Activated CD4-positive, alpha-beta T cell treated with anti-CD3 and anti-CD28 coated beads, Interleukin-10, Interleukin-2, amounts not matched to agents 100 ng/mL and 50 ng/mL, durations not matched to agents 16 hours and 8 hours (primary cell): ENCODE measurements at regions not wholly inside any gene's neighbourhood (a gene's known extent, or its start where the extent isn't known, plus 50 kb on each side); places are given as distances from the start of the nearest gene placed in this dataset.
A peak's percentile ranks its signal among the peaks of the same experiment; 100 is the strongest.
"Not testable (repeated sequence)": the region's sequence is repeated elsewhere in the genome, so short reads cannot be mapped to it uniquely, and the experiment has no call there.

Source experiments
- DNase-seq: peaks from one replicate; pipeline ENCODE4 v3.0.0-alpha.2; 2020

DNA sequence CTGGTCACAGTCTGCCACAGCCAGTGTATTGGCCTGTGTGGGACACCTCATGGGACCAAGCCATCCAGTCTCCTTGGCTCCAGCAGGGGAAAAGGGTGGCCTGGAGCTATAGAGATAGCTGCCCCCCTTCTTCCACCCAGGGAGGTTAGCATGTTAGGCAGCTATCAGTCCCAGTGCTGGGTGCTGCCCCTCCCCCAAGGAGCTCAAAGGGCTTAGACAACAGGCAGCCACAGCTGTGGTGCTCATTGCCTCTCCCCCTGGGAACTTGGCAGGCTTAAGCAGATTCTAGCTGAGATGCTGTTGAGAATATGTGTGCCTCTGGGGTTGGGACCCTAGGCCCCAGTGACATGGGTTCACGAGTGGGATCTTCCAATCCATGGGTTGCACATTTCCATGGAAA lies 226.0 kb upstream of the PTGER4 start:
- DNase-seq, result no peak

DNA sequence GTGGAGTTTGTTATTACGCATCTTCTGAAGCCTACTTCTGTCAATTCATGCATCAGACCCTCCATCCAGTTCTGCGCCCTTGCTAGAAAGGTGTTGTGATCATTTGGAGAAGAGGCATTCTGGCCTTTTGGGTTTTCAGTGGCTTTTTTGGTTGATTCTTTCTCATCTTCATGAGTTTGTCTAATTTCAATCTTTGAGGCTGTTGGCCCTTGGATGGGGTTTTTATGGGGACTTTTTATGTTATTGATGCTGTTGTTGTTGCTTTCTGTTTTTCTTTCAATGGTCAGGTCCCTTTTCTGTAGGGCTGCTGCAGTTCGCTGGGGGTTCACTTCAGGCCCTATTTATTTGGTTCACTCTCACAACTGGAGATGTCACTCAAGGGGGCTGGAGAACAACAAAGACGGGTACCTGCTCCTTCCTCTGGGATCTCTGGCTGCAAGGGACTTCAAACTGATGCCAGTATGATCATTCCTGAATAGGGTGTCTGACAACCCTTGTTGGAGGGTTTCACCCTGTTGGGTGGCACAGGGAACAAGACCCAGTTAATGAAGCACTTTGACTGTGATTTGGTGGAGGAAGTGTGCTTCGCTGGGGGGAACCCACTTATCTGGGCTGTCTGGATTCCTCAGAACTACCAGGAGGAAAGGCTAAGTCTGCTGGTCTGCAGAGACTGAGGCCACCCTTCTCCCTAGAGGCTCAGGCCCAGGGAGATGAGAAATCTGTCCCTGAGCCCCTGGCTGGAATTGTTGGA lies 226.7 kb upstream of the PTGER4 start:
- DNase-seq, result no peak

DNA sequence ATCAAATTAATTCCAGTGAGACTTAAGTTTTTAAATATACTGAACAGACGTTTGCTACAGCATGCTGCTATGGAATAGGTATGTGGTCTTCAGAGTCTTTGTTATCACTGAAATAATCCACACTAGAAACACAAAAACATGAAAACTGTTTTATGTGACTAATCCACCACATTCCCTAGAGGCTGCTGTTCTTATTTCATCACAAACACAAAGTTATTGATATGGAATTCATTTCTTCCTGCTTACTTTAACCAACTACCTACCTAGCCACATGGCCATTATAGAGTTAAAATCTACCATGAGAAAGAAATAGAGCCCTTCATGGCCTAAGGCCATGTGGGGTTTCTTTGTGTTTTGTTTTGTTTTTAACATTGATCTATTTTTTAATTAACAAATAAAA lies 232.3 kb upstream of the PTGER4 start:
- no peak for DNase-seq

DNA sequence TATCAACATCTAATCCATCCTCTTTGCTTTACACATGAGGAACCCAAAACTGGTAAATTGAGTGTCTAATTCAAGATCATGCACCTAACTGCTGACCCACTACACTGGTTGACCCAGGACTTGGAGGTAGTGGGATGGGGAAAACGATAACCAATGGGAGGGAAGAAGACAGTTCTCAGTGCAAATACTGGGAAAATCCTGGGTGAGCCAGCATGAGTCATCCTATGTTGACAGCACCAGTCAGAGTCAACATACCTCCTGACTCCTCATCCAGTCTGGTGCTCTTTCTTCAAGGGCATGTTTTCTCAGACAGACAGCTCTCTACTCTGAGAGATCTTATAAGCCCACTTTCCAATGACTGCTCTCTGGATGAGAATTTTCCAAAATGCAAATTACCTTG lies 232.8 kb upstream of the PTGER4 start:
- DNase-seq, result no peak

DNA sequence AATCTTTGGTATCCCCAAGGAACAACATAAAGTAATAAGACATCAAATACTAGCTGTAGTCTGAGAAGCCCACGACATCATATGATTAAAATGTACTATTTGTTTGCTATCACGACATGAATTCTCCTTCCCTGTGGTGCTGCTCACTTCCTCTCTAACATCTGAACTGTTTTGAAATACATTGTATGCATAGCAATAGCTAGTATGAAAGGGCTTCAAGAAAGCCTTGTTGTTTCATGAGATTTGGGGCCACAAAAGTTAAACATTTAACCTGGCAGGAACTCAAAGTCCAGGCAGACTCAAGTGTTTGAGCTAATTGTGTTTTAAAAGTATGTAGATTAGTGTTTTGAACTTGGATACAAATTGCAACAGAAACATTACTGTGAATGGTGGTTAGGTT lies 237.4 kb upstream of the PTGER4 start:
- no peak for DNase-seq

DNA sequence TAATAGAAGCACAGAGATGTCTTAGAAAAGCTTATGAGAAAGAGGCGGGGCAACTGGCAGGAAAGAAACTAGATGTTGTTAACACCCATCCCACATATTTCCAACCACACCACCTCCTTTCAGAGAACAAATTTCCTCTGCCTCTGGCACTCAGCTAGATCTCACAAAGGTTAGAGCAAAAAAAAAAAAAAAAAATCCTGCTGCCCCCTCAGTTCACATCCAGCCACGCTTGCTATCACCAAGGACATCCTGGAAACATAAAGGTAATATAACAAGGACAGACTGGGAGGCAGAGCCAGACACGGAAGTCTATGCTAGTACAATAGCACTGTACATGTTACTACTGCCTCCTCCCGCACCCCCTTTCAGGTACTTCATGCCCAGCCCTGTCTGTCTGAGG lies 238.0 kb upstream of the PTGER4 start:
- peak; percentile 80 for DNase-seq

DNA sequence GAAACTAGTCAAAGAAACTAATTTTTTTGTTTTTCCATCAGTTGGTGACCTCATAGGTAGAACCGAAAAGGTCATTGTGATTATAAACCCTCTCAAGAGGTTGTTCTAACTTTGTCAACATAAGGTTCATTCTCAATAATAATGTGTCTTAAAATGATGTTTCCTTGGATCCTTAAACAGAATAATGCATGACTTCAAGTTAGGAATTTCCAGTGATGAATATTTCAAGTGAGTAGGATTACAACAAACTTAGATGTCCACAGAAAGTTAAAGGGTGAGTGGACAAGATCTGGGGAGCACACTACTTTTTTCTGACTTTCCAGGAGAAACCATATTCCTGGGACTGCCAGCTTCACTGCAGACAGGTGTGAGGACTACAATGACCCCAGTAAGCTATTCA lies 239.0 kb upstream of the PTGER4 start:
- no peak for DNase-seq

DNA sequence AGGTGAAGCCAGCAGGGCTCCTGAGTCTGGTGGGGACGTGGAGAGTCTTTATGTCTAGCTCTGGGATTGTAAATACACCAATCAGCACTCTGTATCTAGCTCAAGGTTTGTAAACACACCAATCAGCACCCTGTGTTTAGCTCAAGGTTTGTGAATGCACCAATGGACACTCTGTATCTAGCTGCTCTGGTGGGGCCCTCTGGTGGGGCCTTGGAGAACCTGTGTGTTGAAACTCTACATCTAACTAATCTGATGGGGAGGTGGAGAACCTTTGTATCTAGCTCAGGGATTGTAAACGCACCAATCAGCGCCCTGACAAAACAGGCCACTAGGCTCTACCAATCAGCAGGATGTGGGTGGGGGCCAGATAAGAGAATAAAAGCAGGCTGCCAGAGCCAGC lies 240.6 kb upstream of the PTGER4 start:
- not testable (repeated sequence) for DNase-seq

DNA sequence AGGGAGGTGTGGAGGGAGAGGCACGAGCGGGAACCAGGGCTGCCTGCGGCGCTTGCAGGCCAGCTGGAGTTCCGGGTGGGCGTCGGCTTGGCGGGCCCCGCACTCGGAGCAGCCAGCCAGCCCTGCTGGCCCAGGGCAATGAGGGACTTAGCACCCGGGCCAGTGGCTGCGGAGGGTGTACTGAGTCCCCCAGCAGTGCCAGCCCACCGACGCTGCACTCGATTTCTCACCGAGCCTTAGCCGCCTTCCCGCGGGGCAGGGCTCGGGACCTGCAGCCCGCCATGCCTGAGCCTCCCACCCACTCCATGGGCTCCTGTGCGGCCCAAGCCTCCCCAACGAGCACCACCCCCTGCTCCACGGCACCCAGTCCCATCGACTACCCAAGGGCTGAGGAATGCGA lies 241.1 kb upstream of the PTGER4 start:
- DNase-seq, result not testable (repeated sequence)

DNA sequence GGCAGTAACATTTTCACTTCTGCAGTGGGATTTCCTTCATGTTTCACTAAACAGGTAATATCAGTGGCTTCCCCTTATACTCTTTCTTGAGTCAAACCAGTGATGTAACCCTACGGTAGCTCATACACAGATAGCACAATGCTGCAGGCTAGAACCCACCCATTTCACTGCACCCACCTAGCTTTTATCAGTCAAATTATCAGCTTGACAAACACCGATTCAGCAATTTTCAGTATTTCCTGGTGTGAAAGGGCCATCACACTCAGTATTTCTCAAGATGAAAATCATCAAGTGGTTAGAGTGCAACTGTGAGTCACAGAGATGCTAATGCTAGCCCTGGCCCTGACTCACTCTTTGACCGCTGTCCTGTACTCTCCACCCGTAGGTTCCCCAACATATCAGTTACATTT lies 242.3 kb upstream of the PTGER4 start:
- peak; percentile 90 for DNase-seq

DNA sequence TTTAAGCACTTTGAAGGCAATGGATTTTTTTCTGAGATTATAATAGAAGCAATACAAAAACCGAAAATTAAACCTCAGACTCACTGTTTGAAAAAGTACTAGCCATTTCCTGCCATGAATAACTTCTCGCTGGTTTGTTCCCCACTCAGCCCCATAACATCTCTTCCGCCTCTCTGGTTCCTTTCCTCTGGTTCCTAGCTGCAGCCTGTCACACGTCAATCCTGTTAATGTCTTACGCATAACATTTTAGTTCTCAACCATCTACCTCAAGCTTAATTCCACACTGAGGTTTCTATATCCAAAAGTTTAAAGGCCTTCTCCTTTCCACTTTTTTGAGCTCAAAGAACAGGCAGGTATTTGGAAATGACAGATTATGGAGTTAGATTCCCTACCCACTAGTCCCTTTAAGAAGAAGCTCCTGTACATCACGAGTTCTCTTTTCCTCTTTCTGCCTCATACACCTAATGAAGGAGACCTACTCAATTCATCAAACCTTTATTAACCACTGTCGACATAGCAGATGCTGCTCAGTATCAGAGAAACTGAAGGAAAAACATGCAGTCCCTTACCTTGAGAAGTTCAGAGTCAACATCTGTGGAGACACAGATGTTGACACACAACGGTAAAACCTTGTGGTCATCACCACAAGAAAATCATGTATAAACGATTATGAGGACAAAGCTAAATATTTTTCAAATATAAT lies 243.0 kb upstream of the PTGER4 start:
- DNase-seq, result peak; percentile 80

DNA sequence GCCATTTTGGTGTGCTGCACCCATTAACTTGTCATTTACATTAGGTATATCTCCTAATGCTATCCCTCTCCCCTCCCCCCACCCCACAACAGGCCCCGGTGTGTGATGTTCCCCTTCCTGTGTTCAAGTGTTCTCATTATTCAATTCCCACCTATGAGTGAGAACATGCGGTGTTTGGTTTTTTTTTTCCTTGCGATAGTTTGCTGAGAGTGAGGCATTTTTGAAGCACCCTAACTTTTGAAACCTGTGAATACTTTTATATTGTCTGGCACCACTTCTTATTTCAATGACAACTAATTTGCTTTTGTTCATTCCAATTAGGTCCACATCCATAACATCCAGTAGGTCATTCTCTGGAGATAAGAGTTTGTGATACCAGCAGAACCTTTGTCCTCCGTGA lies 244.0 kb upstream of the PTGER4 start:
- DNase-seq, result not testable (repeated sequence)

DNA sequence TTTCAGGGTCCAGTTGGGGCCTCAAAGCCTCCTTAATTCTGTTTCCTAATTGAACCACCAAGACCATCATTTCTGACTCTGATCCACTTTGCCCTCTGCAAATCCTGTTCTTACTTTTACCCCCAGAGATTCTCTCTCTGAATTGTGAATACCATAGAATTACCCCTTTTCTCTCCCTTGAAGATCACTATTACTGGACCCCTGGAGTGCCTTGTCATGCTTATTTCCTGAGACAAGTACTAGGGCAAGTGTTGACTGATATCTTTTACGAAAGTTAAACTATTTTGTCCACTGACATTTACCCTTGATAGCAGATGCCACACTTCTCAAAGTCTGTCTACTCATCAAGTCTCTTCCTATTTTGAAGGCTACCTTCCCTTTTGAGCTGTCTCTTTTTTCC lies 246.9 kb upstream of the PTGER4 start:
- DNase-seq, result no peak

DNA sequence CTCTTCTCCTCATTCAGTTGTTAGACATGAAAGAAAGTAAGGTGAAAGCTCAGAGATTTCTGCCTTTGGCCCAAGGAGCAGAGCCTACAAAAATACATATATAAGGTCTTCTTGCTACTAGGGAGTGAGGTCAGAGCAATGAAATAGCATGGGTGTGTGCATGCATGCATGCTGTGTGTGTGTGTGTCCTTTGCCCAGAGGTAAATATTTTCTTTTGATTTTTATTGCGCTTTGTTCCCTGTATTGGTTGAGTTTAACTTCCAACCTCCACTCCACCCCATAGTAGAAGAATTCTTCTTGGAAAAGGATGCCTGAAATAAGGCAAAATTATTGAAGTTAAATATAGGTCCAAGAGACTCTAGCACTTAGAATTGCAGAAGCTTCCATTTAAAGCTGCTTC lies 248.0 kb upstream of the PTGER4 start:
- no peak for DNase-seq

DNA sequence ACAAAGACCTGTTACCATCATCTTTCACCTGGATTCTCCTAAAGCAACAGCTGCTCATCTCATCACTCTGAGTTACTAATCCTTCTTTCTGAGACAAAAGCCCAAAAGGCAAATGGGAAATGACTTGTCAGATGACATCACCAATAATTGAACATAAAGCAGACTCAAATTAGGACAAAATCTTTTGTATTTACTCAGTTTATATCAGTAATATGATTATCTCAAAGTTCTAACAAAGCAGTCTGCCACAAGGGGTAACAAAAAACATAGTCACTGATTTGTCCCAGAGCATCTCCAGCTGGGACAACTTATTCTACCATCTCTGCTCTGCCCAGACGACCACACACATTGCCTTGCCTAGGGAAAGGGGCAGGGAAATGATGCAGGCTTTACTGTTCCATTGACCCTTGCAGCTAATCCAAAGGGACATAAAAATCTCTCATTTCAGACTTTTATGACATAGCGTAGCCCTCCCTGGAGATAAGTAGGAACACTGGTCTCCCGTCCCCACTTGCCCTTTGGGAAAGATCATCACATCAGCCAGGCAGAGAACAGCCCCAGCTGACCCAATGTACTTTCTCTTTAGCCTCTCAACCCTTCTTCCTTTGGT lies 249.5 kb upstream of the PTGER4 start:
- DNase-seq, result no peak

DNA sequence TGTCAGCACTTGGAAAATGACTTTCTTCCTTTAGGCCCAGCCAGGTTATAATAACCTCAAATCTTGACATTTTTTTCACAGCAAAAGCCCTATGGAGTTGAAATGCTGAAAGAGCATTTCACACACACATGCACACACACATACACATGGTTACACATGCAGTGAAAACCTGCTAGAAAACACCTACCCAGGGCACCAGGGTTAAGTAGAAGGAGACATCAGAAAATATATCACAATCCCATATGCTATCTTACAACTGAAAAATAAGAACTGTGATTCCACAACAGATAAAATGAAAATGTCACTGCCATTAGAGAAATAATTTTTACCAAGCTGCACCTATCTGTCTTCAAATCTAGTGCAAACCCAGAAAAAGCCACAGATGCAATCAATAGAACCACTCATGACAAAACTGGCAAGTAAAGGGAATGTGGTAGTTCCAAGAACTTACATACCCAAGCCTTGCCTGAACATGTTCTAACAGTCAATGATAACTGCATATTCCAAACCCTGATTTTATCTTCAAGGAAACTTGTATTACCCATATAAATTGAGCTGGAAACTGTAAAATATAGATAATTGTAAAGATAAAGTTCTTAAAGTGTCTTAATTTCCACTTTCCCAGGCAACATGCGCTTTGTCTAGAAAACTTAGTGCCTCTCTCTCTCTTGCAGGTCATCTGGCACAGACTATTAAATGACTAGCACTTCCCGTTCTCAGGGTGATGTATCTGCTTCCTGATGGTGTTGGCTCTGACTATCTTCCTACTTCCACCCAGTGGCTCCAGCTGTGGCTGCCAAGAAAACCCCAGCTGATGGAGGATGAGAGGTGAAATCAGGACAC lies 250.2 kb upstream of the PTGER4 start:
- DNase-seq, result peak; percentile 80

DNA sequence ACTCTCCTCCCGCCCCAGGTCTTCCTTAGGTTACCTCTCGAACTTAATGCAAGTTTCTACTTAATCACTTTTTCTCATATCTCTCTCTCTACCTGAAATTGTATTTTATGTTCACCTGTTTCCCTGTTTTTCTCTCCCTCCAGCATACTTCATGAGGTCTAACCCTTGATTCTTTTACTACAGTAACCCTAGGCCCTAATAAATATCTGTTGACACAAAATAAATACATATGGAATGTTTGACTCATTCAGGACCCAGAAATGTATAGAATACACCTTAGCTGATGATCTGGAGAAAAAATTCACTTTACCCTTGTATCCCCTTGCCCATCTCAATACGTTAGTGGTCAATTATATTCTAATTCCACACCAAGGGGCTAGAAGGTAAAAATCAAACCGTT lies 250.9 kb upstream of the PTGER4 start:
- no peak for DNase-seq

DNA sequence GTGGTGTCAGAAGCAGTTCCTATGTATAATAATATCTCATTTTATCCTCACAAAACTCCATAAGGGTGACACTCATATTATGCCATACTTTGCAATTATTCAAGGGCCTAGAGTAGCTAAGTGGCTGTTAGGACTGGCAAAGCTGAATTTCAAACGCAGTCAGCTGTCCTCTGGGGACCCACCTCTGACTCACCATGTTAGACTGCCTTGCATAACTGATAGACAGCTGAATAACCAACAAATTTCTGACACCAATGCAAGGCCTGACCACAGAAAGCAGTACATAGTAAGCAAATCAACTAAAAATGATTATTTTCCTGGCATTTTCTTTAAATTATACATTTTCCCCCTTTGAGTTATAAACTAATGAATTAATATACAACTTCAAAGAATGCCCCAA lies 251.6 kb upstream of the PTGER4 start:
- DNase-seq, result peak; percentile 76

DNA sequence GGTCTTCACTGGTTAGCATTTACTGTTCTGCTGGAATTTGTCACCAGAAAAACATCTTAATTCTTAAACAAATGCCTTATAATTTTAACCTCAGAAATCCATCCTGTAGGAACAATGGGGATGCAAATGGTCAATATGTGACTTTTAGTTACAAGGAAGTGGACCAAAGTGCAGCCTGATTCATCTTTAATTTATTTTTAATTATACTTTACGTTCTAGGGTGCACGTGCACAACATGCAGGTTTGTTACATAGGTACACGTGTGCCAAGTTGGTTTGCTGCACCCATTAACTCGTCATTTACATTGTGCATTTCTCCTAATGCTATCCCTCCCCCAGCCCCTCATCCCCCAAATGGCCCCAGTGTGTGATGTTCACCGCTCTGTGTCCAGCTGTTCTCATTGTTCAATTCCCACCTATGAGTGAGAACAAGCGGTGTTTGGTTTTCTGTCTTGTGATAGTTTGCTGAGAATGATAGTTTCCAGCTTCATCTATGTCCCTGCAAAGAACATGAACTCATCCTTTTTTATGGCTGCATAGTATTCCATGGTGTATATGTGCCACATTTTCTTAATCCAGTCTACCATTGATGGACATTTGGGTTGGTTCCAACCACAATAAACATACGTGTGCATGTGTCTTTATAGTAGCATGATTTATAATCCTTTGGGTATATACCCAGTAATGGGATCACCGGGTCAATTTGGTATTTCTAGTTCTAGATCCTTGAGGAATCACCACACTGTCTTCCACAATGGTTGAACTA lies 262.5 kb upstream of the PTGER4 start:
- not testable (repeated sequence) for DNase-seq

DNA sequence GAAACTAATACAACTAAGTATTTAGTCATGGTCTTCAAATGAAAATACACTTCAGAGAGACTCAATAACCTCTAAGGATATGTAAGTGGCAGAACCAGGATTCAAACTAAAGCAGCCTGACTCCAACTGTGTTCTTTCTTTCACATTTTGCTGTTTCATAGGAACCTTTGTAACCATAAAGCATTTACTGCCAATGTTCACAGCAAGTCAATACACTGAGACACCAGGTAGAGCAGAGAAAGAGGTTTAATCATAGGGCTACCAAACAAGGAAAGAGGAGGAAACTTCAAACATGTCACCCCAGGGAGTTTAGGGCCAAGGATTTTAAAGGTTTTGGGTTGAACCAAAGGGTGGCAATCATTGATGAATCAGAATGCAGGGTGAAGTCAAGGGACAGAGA lies 263.1 kb upstream of the PTGER4 start:
- DNase-seq, result no peak

DNA sequence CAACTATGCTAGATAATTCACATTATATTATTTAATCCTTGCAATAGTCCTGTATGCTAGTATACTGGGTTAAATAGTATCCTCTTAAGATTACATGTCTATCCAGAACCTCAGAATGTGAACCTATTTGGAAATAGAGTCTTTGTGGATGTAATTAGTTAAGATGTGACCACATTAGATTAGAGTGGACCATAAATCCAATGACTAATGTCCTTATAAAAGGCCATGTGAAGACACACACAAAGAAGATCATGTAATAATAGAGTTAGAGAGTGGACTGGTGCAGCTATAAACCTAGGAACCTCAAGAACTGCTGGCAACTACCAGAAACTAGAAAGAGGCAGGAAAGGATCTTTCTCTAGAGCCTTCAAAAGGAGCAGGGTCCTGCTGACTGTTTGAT lies 263.6 kb upstream of the PTGER4 start:
- no peak for DNase-seq

DNA sequence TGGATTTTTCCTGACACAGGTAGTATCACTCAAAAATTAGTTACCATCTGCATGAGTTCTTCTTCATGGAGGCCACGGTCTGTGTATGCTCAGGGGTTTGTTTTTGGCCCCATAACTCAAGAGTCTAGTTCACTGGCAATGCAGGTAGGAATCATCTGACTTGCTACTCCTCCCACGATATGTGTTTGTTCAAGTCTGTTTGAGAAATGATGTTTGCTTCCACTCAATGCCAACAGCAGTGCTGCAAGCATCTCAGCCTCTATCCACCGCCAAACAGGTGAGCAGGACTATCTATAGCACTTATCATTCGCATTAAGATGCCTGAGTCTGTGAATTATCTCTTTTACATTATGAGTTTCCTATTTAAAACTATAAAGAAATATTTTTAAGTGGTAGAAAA lies 264.8 kb upstream of the PTGER4 start:
- DNase-seq, result no peak

DNA sequence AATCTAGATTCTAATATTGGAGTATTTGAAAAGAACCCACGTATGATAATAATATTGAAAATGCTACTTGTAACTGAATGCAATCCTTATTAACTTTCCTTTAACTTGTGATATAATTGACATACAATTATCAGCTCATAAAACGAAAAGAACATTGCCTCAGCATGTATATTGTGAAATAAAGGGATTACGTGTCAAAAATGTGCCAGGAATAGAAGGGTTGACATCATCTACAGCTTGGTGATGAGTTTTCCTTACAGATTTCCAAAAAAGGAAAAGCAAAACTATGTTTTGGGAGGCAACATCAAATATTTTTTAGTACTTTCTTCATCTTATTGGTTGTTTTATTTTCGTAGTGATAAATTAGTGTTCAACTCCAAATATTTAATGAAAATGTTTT lies 266.0 kb upstream of the PTGER4 start:
- DNase-seq, result no peak
